GM12878 (cell line): ENCODE measurements at regions not wholly inside any gene's neighbourhood (a gene's known extent, or its start where the extent isn't known, plus 50 kb on each side); places are given as distances from the start of the nearest gene placed in this dataset.

Source experiments
- ATAC-seq: fragments of 200-7000 bp; cut with Tn5 transposase; 3 replicates; pipeline ENCODE4 v1.9.1; 2020; ENCODE audit warnings: mild to moderate bottlenecking, moderate library complexity
- BruUV-seq: library from RNA; stranded (reverse); fragments of 400-500 nt; replicated peaks from 2 replicates; lab custom pipeline; 2021; lab: Mats Ljungman, UMichigan
- CTCF ChIA-PET: fragments of 300-600 bp; sonication (Branson Sonifier 250); formaldehyde crosslinking; extraction: SDS; loops from one replicate; lab custom pipeline; 2021; ENCODE audit warnings: inconsistent platforms; lab: Yijun Ruan, JAX
- POLR2A ChIA-PET: fragments of 350-600 bp; formaldehyde crosslinking; extraction: SDS; loops from one replicate; lab custom pipeline; 2021; ENCODE audit warnings: inconsistent platforms; lab: Charles Lee
- RAD21 ChIA-PET: fragments of 300-600 bp; sonication (Branson Sonifier 250); formaldehyde crosslinking; loops from one replicate; lab custom pipeline; 2023; ENCODE audit warnings: antibody characterized with exemption; ENCODE audit not compliant: unreplicated experiment; lab: Charles Lee
- SMC1A ChIA-PET: fragments of 300-600 bp; sonication (Branson Sonifier 250); formaldehyde crosslinking; loops from one replicate; lab custom pipeline; 2023; ENCODE audit not compliant: unreplicated experiment, uncharacterized antibody; lab: Charles Lee
- DNase-seq: peaks from one replicate; pipeline ENCODE4 v3.0.0-alpha.2; 2011; ENCODE audit warnings: low read depth, low spot score
- FAIRE-seq: peaks from 3 replicates; lab custom pipeline; 2011; peaks lifted over from hg19 to GRCh38; lab: Jason Lieb, UNC
- H2AFZ ChIP-seq: 2 replicates; pipeline ENCODE4 v1.6.0; 2011; ENCODE audit warnings: low read depth, low read length, control low read depth; ENCODE audit not compliant: control insufficient read depth
- H3K27ac ChIP-seq: 2 replicates; pipeline ENCODE4 v1.5.1; 2011; ENCODE audit warnings: control low read depth; ENCODE audit not compliant: control insufficient read depth, insufficient read depth
- H3K27me3 ChIP-seq, 2 experiments: replicated peaks in 1 of 2; 2 replicates each; pipeline versions ENCODE4 v1.6.0 to v1.6.1; 2011; ENCODE audit warnings: low read length in 1 of 2; ENCODE audit not compliant: control insufficient read depth in 2 of 2, insufficient read depth in 2 of 2
- H3K36me3 ChIP-seq, 2 experiments: 2 replicates each; pipeline ENCODE4 v1.5.1; 2011; ENCODE audit warnings: low read length in 1 of 2; ENCODE audit not compliant: control insufficient read depth in 2 of 2, insufficient read depth in 2 of 2
- H3K4me1 ChIP-seq: 2 replicates; pipeline ENCODE4 v1.6.1; 2011; ENCODE audit warnings: mild to moderate bottlenecking, low read length, moderate library complexity, mixed read lengths; ENCODE audit not compliant: control insufficient read depth, insufficient read depth
- H3K4me2 ChIP-seq: 2 replicates; pipeline ENCODE4 v1.6.0; 2011; ENCODE audit warnings: control low read depth; ENCODE audit not compliant: control insufficient read depth, insufficient read depth
- H3K4me3 ChIP-seq: fragments of 200-600 bp; sonication (generic); 2 replicates; pipeline ENCODE4 v1.5.1; 2016
- H3K79me2 ChIP-seq: 2 replicates; pipeline ENCODE4 v1.6.0; 2011; ENCODE audit warnings: low read length; ENCODE audit not compliant: control insufficient read depth, insufficient read depth
- H3K9ac ChIP-seq: 2 replicates; pipeline ENCODE4 v1.8.0; 2011; ENCODE audit warnings: low read length, control low read depth, mixed read lengths; ENCODE audit not compliant: control insufficient read depth, insufficient read depth
- H3K9me3 ChIP-seq: replicated peaks from 3 replicates; pipeline ENCODE4 v1.5.1; 2011; ENCODE audit warnings: mild to moderate bottlenecking, low read length; ENCODE audit not compliant: control insufficient read depth, insufficient read depth
- H4K20me1 ChIP-seq: 2 replicates; pipeline ENCODE4 v1.6.0; 2011; ENCODE audit not compliant: control insufficient read depth, insufficient read depth
- NFYA ChIP-seq: IDR thresholded peaks from 2 replicates; pipeline ENCODE4 v1.6.1; 2011; ENCODE audit warnings: low read depth, mild to moderate bottlenecking, low read length, improper control_type of control experiment, borderline replicate concordance
- PAX8 ChIP-seq: fragments of 450-650 bp; IDR thresholded peaks from 2 replicates; pipeline ENCODE4 v1.6.1; 2017; ENCODE audit warnings: mild to moderate bottlenecking, moderate library complexity
- TAF1 ChIP-seq: IDR thresholded peaks from 2 replicates; pipeline ENCODE4 v1.6.1; 2011; ENCODE audit warnings: mild to moderate bottlenecking, low read depth, low read length, borderline replicate concordance
- ZNF384 ChIP-seq: IDR thresholded peaks from 2 replicates; pipeline ENCODE4 v1.6.1; 2012; ENCODE audit warnings: low read depth, mild to moderate bottlenecking, low read length, improper control_type of control experiment, borderline replicate concordance
- WGBS: methylation state at CpG from one replicate; pipeline ENCODE4 v1.1.6; 2016; ENCODE audit warnings: low lambda C conversion rate; ENCODE audit not compliant: insufficient replicate concordance, insufficient coverage; ENCODE audit errors: missing lambda C conversion rate; 5-methylcytosine and 5-hydroxymethylcytosine counted together
- in situ Hi-C: fragments of 300-500 bp; cut with MboI; formaldehyde crosslinking; loops from 9 replicates; pipeline ENCODE4 v1.14.3; 2018; ENCODE audit warnings: mixed read lengths
- intact Hi-C: fragments of 100-400 bp; cut with micrococcal nuclease; formaldehyde crosslinking; loops from one replicate; pipeline ENCODE4 v1.14.2; 2022; ENCODE audit not compliant: unreplicated experiment
- TF ChIP-seq, protein P1 (sequence below): fragments of 450-650 bp; IDR thresholded peaks from 2 replicates; pipeline ENCODE4 v1.6.1; 2016; ENCODE audit warnings: mild to moderate bottlenecking, moderate library complexity, borderline replicate concordance
- TF ChIP-seq, protein P2 (sequence below): IDR thresholded peaks from 2 replicates; pipeline ENCODE4 v1.6.1; 2012; ENCODE audit warnings: low read depth, low read length, improper control_type of control experiment
- TF ChIP-seq, protein P3 (sequence below): fragments of 450-650 bp; IDR thresholded peaks from 2 replicates; pipeline ENCODE4 v1.6.1; 2017; ENCODE audit warnings: borderline replicate concordance

DNA sequence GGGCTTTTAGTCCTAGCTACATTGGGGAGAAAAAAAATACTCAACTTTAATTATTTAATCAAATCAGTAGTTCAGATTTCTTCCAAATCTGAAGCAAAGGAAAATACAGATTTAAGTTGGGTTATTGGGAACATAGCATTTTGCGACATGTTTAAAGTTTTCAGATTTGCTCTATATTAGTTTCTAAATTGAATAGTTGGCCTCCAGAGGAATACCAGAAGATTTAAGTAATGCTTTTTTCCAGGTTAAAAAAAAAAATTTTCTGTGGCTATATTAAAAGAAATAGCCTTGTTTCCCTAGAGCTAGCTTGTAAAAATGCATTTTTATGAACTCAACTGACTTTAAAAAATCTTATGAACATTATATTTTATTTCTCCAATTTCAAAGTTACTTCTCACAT, 115.9 kb downstream of the DDX53 start:
- SMC1A ChIA-PET: no interaction called here
- BruUV-seq: no TSS peak
- intact Hi-C loops: no loop called here
- RAD21 ChIA-PET: no interaction called here
- Histone ChIP-seq H3K4me2 (no peak overlapping the region), H2AFZ (no peak overlapping the region), H3K27me3 (no peaks in the 10 kb centered on the region), H3K9me3 (no peaks in the 10 kb centered on the region), H3K4me1 (no peaks in the 10 kb centered on the region), H3K4me3 (no peak overlapping the region), H3K79me2 (no peaks in the 10 kb centered on the region), H3K36me3 (no peaks in the 10 kb centered on the region), H3K27ac (no peak overlapping the region), H3K9ac (no peak overlapping the region), H4K20me1 (no peaks in the 10 kb centered on the region)
- in situ Hi-C loops: no loop called here
- ATAC-seq (no peak), FAIRE-seq (no peak), DNase-seq (no peak)
- WGBS: 100% methylated on average over 1 of the region's 1 CpG
- TF ChIP-seq PAX8 (no peak), NFYA (no peak)
- TF ChIP-seq, protein P1, sequence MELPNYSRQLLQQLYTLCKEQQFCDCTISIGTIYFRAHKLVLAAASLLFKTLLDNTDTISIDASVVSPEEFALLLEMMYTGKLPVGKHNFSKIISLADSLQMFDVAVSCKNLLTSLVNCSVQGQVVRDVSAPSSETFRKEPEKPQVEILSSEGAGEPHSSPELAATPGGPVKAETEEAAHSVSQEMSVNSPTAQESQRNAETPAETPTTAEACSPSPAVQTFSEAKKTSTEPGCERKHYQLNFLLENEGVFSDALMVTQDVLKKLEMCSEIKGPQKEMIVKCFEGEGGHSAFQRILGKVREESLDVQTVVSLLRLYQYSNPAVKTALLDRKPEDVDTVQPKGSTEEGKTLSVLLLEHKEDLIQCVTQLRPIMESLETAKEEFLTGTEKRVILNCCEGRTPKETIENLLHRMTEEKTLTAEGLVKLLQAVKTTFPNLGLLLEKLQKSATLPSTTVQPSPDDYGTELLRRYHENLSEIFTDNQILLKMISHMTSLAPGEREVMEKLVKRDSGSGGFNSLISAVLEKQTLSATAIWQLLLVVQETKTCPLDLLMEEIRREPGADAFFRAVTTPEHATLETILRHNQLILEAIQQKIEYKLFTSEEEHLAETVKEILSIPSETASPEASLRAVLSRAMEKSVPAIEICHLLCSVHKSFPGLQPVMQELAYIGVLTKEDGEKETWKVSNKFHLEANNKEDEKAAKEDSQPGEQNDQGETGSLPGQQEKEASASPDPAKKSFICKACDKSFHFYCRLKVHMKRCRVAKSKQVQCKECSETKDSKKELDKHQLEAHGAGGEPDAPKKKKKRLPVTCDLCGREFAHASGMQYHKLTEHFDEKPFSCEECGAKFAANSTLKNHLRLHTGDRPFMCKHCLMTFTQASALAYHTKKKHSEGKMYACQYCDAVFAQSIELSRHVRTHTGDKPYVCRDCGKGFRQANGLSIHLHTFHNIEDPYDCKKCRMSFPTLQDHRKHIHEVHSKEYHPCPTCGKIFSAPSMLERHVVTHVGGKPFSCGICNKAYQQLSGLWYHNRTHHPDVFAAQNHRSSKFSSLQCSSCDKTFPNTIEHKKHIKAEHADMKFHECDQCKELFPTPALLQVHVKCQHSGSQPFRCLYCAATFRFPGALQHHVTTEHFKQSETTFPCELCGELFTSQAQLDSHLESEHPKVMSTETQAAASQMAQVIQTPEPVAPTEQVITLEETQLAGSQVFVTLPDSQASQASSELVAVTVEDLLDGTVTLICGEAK: no peak
- CTCF ChIA-PET: no interaction called here
- POLR2A ChIA-PET: no interaction called here

DNA sequence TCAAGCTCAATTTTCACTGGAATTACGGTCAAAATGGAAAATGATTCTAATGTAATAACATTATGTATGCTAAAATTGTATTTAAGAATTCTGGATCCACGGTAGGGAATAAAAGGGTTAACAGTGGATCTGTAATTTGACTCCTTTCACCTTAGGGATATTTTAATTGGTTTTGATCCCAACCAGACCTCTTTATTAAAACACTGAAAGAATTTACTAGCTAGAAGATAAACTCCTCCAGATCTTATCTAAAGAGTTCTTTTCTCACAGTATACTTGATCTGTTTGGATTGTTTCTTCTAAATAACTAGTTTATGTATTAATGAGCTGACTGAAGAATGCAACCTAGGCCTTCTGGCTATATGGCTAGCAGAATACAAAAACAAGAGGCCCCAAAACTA, 118.4 kb downstream of the DDX53 start:
- POLR2A ChIA-PET: interaction anchor here (0.7 kb wide), 1 partner anchor 200 kb away, joined by 3 read pairs; no protein-coding TSS in a partner anchor
- TF ChIP-seq, protein P2, sequence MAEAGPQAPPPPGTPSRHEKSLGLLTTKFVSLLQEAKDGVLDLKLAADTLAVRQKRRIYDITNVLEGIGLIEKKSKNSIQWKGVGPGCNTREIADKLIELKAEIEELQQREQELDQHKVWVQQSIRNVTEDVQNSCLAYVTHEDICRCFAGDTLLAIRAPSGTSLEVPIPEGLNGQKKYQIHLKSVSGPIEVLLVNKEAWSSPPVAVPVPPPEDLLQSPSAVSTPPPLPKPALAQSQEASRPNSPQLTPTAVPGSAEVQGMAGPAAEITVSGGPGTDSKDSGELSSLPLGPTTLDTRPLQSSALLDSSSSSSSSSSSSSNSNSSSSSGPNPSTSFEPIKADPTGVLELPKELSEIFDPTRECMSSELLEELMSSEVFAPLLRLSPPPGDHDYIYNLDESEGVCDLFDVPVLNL: no peak
- TF ChIP-seq, protein P3, sequence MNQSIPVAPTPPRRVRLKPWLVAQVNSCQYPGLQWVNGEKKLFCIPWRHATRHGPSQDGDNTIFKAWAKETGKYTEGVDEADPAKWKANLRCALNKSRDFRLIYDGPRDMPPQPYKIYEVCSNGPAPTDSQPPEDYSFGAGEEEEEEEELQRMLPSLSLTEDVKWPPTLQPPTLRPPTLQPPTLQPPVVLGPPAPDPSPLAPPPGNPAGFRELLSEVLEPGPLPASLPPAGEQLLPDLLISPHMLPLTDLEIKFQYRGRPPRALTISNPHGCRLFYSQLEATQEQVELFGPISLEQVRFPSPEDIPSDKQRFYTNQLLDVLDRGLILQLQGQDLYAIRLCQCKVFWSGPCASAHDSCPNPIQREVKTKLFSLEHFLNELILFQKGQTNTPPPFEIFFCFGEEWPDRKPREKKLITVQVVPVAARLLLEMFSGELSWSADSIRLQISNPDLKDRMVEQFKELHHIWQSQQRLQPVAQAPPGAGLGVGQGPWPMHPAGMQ: no peak
- TF ChIP-seq ZNF384 (no peak), TAF1 (no peak)

More for the DNA sequence above, 118.4 kb downstream of the DDX53 start:
- H3K4me1 ChIP-seq: no peaks in the 10 kb centered on the region
- no peaks in the 10 kb centered on the region for H4K20me1 ChIP-seq
- intact Hi-C loops: no loop called here
- no peaks in the 10 kb centered on the region for H3K9me3 ChIP-seq
- no peak overlapping the region for H3K9ac ChIP-seq
- no TSS peak for BruUV-seq
- H3K36me3 ChIP-seq: no peaks in the 10 kb centered on the region
- H3K27ac ChIP-seq: no peak overlapping the region
- SMC1A ChIA-PET: no interaction called here
- FAIRE-seq: no peak
- CTCF ChIA-PET: interaction anchor here (1.0 kb wide), 1 partner anchor 14 kb away, joined by 5 read pairs; no protein-coding TSS in a partner anchor
- in situ Hi-C loops: no loop called here
- no peak overlapping the region for H3K4me3 ChIP-seq
- RAD21 ChIA-PET: no interaction called here
- H3K79me2 ChIP-seq: no peaks in the 10 kb centered on the region
- 3% methylated on average over 2 of the region's 2 CpGs for WGBS
- DNase-seq: no peak
- no peak for ATAC-seq
- H3K4me2 ChIP-seq: no peak overlapping the region
- H2AFZ ChIP-seq: no peak overlapping the region
- H3K27me3 ChIP-seq: no peaks in the 10 kb centered on the region
